Glomerular visceral epithelial cell (primary cell): ENCODE measurements at regions not wholly inside any gene's neighbourhood (a gene's known extent, or its start where the extent isn't known, plus 50 kb on each side); places are given as distances from the start of the nearest gene placed in this dataset.
"Not testable (repeated sequence)": the region's sequence is repeated elsewhere in the genome, so short reads cannot be mapped to it uniquely, and the experiment has no call there.

Source experiments
- DNase-seq: peaks from one replicate; pipeline ENCODE4 v3.0.0-alpha.2; 2016; ENCODE audit errors: extremely low spot score

DNA sequence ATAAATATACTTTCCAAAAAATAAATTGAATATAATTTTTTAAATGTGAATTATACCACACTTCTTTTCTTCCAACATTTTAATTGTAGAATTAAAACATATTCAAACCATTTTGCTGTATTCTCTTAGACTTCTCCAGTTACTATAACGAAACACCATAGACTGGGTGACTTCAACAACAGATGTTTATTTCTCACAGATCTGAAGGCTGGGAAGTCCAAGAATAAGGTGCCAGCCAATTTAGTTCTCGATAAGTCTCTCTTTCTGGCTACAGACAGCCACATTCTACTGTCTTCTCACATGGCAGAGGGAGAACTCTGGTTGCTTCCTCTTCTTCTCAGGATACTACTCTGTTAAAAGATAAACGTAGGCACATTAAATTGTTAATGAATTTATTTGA is 155.8 kb upstream of the UGT8 start:
- DNase-seq, result no peak

DNA sequence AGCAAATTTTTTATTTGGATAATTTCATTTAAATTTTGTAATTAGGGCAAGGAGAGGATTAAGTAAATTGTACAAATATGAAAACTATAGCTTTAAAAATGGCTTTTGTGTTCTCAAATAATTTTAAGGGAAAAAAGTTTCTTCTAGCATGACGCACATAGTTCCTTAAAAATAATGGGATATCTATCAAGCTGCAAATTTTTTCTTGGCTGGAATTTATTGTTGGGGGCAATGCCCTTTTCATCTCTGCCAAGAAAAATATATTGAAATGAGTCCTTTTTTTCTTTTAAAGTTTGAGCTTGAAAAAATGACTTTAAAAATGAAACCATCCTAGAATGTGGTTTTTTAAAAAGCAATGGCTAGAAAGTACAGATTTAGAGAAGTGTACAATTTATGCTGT is 154.4 kb upstream of the UGT8 start:
- no peak for DNase-seq

DNA sequence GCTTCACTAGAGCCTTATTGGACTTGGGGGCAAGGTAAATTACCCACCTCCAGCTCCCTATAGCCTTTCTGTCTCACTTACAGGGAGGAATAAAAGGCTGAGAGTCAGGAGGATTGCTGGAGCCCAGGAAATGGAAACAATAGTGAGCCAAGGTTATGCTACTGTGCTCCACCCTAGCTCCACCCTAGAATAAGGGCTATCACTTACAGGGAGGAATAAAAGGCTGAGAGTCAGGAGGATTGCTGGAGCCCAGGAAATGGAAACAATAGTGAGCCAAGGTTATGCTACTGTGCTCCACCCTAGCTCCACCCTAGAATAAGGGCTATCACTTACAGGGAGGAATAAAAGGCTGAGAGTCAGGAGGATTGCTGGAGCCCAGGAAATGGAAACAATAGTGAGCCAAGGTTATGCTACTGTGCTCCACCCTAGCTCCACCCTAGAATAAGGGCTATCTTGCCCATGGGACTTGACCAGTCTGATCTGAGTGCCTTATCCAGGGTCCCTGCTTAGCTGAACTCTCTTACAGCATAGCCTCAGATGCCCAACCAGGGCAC is 150.6 kb upstream of the UGT8 start:
- not testable (repeated sequence) for DNase-seq

DNA sequence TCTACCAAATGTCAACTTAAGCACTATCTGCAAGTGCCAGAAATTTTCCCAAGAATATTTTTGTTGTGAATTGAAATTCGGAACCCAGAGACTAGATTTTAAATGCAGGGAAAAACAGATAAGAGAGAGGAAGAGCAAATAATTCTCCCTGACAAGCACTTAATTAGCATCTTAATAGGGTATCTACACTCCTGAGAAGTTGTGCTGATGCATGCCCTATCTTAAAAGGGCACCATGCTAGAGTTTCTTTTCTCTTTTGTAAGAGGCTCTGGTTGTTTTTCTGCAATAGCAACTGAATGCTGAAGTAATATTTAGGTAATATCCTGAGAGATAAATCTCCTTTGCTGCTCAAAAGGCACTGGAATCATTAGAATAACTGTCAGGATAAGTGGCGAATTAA is 139.9 kb upstream of the UGT8 start:
- DNase-seq, result no peak

DNA sequence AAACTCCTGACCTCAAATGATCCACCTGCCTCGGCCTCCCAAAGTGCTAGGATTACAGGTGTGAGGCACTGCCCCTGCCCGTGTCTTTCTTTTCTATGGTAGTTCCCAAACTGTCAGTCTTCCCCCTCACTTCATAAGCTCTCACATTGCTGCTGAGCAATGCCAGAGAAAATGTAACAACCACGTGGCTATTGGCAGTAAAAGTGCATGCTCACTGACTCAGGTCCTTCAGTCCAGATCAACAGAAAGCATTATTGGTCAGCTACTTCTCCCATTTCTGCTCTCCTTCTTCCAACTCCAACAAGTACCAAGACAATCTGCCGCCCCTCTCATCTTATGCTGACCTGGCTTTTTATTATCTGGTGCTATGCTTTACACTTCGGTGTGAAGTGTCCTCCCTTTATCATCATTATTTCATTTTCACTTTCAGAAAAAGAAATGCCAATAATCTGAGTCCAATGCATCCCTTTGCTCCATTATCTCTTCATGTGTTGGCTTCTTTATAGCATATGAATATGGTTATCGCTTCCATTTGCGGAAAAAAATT is 133.8 kb upstream of the UGT8 start:
- no peak for DNase-seq

DNA sequence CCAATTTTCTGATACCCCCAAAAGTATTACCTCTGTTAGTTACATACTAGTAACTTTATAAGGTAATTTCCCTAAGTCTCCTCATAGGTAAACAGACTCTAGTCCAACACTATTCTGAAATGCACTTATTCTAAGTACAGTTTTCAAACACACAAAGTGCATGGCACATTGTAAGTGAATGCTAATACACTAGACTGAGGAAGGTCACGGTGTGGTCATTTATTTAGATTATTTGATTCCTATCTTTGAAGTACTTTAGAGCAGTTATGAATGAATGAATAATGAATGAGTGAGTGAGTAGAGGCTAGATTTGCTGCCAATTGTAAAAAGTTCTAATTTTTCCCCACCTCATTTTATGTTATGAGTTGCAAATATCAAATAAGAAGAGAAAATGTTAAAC is 132.8 kb upstream of the UGT8 start:
- DNase-seq, result no peak

DNA sequence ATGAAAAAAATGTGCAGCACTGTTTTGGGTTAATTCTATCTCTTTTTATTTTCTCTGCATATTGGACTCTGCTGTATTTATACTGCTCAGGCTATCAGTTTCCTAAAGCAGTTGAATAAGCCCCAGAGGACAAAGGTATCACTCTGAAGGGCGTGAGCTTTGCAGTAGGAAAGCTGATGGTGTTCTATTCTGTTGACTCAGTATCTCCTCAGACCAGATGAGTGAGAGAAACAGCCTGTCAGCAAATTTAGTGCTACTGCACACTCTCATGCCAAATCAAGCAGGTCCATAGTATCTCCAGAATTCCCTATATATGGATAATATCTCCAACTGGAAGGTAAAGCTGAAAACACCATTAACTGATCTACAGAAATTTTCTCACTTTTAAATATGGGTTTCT is 132.3 kb upstream of the UGT8 start:
- DNase-seq, result no peak

DNA sequence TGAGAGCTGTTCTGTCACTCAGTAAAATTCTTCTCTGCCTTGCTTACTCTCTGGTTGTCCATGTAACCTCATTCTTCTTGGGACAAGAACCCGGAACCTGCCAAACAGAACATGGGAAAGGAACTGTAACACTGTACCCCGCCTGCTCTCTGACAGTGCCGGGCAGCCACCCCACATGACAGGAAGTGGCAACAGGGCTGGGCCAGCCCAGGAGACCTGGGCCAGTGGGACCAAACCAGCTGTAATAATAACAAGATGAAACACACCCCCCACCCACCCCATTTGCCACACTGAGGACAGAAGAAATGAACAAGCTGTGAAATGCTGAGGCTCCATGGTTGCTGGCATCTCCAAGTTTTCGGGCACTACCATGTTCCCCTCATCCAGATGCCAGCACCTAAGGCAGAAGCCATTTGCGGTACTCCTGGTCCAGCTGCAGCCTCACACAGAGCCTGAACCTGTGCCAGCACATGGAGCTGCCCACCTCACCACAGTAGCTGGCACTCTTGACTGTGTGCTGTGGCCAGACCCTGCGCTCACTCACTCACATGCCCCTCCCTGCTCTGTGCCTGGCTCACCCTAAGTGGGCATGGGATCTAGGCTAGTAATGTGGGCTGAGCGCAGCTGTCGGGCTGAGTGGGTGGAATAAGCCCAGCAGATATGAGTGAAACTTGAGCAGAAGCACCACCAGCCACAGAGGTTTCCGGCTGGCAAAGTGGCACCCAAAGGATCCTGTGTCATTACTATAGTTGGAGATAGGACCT is 126.2 kb upstream of the UGT8 start:
- DNase-seq, result no peak

DNA sequence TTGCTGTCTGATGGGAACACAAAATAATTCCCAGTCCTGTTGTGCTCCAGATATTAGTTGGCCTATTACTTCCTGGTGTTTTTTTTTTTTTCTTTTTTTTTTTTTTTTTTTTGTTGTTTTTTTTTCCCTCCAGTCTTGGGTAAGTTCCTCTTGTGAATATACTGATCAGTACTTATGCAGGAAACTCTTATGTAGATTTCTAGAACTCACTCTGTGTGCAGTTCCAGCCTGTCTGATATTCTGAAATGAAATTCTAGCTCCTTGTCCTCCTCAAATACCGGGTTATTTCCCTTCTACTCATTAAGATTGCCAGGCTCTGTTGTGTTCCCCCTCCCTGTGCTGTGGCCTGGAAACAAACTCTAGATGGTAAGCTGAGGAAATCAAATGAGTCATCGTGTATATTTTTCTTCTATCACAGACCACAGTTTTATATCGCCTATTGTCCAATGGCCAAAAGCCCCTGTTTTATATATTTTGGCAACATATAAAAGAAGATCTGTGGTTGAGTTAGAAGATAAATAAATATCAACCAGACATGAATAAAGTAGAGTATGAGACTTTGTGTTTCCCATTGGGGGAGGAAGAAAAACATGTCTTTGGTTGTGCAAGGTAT is 124.3 kb upstream of the UGT8 start:
- DNase-seq, result no peak

DNA sequence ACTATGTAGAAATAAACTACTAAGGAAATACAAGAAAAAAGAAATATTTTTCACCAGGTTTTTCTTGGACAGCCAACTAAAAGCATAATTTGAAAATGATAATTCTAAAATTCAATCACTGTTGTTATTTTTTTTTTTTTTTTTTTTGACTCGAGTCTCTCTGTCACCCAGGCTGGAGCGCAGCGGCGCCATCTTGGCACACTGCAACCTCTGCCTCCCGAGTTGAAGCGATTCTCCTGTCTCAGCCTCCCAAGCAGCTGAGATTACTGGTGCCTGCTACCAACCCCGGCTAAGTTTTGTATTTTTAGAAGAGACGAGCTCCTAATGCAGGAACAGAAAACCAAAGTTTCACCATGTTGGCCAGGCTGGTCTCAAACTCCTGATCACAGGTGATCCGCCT is 122.3 kb upstream of the UGT8 start:
- no peak for DNase-seq

DNA sequence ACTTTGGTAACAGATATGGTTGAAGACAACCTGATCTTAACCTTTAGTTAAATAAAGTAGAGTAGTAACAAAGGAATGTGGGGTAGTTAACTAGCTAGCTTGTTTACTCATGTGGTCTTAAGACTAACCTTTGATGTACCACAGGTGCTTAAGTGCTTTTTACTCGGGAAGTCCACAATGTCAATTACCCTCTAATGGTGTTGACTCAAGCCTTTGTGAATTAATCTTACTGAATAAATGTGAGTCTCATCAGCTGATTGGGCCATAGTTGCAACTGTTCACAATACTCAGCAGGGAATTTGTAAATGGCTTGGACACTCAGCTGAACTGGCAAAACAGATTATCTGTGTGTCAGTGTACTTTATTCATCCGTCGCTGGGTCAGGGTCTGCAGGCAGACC is 119.0 kb upstream of the UGT8 start:
- no peak for DNase-seq

DNA sequence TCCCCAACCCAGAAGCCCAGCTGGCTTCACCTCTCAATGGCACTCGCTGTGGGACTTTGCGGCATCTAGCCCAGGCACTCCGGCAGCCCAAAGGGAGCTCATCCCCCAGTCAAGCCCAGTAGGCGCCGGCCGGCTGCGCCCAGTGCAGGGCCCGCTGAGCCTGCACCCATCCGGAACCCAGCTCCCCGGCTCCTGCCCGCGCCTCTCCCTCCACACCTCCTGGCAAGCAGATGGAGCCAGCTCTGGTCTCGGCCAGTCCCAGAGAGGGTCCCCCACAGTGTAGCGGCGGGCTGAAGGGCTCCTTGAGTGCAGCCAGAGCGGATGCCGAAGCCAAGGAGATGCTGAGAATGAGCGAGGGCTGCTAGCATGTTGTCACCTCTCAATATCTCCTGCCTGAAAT is 116.8 kb upstream of the UGT8 start:
- DNase-seq, result no peak

DNA sequence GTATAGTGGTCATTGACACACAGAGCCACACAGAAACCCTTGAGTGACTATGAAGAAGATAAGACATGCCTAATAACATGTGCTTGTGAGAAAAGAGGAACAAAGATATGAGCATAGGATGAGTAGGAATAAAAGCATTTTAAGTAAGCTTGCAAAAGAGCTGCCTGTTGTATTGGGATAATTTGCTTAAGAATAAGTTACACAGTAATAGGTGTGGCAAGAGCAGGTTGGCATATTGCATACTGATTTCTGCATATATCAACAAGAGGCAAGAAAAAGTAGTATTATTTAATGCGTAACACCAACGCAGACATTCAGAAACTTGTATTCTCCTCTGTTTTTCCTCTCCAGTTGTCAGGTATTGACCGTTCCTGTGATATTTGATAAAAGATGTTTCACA is 111.5 kb upstream of the UGT8 start:
- no peak for DNase-seq

DNA sequence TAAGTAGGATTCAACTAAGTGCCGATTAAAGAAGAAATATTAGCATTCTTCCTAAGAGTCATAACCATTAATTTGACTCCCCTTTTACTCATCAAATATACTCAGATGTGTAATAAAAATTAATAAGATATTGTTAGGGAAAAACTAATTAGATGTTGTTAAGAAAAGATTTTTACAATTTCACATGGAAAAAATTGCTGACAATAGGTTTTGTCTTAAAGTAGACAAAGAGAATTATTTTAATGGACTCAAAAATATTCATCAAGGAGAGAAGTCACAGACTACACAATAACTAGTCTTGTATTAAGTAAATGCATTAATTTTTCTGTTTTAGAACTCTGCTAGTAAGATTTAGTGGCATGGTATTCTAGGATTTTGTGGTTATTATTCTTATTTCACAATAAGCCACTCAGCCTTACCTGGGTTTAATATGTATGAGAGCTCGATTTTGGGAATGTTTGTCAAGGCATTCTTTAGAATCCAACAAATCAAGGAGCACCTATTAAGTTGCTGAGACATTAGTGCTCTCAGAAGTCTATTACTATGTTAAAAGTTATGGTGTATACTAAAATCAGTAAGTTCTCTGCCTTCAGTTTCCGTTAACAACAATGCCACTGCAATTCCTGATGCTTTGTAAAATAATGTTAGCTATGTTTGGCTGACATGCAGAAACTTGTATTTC is 110.2 kb upstream of the UGT8 start:
- no peak for DNase-seq

DNA sequence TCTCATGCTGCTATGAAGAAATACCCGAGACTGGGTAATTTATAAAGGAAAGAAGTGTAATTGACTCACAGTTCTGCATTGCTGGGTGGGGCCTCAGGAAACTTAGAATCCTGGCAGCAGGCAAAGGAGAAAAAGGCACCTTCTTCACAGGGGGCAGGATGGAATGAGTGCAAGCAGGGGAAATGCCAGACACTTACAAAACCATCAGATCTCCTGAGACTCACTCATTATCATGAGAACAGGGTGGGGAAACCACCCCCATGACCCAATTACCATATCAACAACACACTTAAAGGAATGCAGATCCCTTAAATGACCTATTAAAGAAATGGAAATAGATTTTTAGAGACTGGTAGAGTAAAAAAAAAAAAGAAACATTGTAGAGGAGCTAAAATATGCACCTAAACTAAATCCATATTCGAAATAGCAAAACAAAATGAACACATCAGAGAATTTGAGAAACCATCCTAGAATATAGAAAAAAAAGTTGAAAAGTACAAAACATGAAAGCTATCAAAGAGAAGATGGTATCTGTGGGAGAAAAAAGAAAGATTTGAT is 104.3 kb upstream of the UGT8 start:
- no peak for DNase-seq

DNA sequence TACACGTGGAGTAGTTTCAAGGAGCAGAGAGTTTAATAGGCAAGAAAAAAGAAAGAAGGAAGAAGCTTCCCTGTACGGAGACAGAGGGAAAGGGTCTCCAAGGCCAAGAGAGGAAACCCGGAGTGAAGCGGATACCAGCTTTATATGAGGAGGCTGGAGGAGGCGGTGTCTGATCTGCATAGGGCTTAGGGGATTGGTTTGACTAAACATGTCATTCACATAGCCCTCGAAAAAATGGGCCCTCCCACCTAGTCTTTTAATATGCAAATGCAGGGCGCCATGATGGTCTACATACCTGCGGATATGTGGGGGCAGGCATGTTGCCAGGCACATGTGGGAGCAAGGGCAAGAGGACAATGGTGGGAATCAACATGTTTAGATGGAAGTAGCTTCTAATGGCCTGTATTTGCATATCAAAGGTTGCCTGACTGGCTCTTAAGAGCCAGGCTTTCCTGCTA is 103.1 kb upstream of the UGT8 start:
- DNase-seq, result no peak

DNA sequence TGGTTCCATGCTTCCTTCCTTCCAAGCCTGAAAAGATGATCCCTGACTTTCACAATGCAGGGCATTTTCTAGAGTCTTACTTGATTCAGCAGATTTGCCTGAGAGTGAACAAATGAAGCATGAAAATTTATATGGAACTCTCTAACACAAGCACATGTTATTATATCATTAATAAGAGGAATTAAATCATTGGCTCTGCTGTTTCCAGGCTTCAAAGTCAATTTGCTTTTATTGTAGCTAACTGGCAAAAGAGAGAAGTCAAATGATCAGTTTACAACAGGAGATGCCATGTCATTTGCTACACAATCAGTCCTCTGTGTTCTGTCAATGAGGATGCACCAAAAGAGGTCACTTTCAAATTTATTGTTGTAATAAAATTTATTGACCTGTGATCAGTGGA is 101.5 kb upstream of the UGT8 start:
- no peak for DNase-seq

DNA sequence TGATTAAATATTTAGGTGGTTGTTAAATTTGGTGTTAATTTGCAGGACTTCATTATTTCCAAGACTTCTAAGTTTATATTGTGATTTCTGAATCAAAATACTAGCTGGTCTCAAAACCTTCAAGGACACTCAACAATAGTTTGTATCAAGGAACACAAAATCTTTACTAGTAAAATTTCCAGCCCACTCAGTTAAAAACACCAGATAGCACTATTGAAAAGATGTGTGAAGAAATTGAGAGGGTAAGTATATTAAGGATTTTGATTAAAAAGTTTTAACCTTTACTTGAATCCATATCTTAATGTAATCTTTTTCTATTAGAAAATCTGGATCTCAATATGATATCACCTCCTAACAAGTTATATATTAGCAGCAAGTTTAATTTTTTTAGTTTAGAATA is 89.3 kb upstream of the UGT8 start:
- no peak for DNase-seq

DNA sequence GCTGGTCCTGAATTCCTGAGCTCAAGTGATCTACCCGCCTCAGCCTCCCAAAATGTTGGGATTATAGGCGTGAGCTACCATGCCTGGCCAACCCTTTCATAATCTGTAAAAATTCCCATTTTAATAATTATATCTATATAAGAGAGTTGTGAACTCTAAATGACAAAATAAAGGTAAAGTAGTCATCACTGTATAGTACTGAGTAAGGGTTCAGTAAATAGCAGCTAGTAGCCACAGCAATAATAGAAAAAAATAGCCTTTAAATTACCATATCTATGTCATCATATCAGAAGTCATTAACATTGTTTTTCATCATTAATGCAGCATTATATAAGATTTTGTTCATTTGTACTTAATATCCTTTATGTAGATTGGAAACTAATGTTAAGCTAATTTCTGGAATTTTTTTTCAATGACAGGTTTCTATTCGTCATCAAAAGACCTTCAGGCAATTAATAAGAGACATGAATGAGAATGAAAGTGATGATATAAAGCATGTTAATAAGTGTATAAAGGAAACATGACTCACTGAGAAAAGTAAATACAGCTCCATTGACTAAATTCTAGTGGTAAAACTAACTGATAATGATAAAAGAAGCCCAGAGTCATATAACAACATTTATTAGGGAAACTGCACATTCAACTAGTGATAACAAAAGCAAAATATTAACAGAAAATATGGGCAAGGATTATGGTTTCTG is 85.9 kb upstream of the UGT8 start:
- no peak for DNase-seq

DNA sequence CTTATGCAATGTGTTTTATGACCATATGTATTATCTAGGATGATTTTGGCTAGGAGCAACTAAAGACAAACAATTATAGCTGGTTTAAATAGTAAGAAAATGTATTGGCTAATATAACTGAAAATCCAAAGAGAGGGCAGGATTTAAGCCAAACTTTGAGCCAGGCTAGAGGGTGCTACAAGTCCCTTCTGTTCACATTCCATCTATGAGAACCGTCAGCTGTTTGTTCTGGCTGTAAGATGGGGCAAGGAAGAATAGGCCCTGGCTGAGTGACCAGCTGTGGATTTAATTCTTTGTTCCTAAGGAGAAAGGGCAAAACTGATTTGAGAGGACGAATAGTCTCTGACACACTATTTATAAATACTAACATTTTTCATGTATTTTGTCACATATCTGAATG is 79.2 kb upstream of the UGT8 start:
- no peak for DNase-seq

DNA sequence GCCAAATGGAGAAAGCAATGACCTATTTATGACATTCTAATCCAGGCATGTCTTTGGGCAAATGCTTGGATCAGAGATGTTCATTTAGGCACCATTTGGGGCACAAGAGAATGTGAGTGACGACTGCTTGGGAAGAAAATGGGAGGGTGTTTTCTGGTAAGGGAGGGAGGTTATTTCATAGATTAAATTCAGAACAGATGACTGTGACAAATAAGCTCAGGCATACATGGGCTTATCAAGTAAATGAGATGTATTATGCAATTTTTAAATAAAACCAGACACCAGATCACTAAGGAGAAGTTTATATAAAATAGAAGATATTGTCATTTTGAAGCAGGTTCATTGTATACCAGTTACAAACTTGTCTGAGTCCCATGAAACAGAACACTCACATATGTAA is 71.4 kb upstream of the UGT8 start:
- DNase-seq, result no peak

DNA sequence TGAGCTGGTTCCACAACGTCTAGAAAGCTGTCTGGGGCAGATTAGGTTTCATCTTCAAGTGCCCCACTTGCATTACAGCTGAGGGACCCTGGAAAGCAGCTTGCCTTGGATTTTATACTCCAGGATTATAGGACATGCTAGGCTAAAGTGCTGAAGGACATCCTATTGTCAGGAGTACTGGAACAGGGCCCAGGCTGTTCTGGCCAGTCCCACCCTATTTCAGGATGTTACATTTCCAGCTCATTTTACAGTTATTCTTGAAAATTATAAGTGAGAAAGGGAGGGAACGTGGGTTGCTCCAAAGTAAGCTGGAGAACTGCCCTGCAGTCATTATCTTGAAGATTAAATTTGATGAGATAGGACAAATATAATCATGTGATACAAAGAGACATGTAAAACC is 71.0 kb upstream of the UGT8 start:
- no peak for DNase-seq
